NOMO-1 treated with dmso at 0.1 percent for 144 hours (cell line): ENCODE measurements at regions not wholly inside any gene's neighbourhood (a gene's known extent, or its start where the extent isn't known, plus 50 kb on each side); places are given as distances from the start of the nearest gene placed in this dataset.
"Not testable (repeated sequence)": the region's sequence is repeated elsewhere in the genome, so short reads cannot be mapped to it uniquely, and the experiment has no call there.

Experiments
- DNase-seq: peaks from one replicate; lab custom pipeline; 2025; ENCODE audit not compliant: unreplicated experiment; lab: John Stamatoyannopoulos, UW

DNA sequence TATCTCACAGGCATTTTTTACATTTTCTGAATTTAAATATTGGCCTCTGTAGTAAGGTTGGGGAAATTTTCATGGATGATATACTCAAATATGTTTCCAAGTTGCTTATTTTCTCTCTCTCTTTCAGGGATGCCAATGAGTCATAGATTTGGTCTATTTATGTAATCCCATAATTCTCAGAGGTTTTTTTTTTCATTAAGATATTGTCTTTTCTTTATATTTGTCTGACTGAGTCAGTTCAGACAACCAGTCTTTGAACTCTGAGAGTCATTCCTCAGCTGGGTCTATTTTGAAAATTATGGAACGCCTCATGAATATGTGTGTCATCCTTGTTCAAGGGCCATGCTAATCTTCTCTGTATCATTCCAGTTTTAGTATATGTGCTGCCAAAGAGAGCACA is 223.2 kb downstream of the PCSK1 start:
- DNase-seq, result no peak

DNA sequence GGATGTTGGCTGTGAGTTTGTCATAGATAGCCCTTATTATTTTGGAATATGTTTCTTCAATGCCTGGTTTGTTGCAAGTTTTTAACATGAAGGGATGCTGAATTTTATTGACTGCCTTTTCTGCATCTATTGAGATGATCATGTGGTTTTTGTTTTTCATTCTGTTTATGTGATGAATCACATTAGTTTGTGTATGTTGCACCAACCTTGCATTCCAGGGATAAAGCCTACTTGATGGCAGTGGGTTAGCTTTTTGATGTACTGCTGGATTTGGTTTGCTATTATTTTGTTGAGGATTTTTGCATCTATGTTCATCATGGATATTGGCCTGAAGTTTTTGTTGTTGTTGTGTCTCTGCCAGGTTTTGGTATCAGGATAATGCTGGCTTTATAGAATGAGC is 225.6 kb downstream of the PCSK1 start:
- DNase-seq, result no peak

DNA sequence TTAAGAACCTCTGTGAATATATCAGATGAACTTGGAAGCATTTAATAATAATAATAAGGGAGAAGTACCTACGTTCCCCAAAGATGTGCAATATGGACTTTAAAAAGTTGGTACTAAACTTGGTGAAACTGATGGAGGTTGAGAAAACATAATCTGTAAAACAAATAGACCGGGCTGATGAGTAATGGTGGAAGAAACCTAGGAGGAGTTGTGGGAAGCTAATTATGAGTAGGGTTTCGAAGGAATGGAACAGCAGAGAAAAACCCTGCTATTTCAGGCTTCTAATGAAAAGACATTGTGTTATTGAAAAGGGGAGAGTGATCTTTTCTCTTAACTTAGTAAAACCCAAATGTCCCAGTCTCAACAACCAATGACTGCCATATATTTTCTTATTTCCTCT is 229.3 kb downstream of the PCSK1 start:
- no peak for DNase-seq

DNA sequence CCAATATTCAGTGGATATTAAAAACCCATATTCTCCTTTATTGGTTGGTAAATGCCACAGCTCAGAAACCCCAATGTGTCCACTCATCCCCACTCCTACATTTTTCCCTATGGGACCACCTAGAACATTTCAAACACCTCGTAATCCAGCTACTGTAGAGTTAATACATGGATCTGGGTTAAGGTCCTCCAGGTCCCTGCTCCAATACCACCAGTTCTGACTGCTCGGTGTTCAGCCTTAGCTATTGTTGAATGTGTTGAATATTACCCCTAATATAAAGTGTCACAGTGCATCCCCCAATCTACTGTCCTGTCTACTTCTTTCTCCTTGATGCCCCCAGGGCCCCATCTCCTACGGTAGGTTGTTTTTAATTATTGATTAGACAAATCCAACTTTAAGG is 231.5 kb downstream of the PCSK1 start:
- DNase-seq, result no peak

DNA sequence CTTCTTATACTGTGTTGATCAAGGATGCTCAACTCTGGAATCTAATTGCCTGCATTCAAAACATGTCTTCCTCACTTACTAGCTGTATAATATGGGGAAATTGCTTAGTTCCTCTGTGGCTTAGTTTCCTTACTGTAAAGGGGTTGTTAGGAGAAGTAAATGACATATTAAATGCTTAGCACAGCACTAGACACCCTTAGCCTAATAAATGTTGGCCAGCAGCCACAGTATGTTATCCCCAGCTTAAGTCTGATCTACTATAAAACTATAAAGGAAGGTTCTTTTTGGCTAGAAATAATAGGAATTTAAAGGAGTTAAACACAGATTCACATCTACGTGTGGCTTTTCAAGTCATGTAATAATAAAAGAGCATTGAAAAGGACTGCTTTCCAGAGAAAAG is 232.4 kb downstream of the PCSK1 start:
- peak; percentile 14 for DNase-seq

DNA sequence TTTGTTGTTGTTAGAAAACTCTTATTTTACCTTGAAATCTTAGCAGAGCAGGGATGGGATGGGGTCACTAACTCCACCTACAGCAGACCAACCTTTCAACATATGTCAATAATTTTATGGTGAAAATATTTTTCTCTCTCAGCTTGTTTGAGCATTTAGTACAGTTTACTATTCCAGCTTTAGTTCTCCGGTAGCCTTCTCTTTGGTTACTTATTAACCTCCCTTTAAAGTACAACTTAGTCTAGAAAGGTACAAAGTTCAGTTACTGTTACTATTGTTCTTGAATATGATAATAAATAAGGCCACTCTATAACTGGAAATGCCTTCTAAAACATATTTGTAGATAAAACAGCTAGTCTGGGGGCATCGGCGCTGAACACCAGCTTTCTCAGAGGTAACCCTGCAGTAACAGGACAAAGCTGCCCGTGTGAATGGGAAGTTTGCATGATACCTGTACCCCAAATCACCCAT is 233.3 kb downstream of the PCSK1 start:
- DNase-seq, result no peak

DNA sequence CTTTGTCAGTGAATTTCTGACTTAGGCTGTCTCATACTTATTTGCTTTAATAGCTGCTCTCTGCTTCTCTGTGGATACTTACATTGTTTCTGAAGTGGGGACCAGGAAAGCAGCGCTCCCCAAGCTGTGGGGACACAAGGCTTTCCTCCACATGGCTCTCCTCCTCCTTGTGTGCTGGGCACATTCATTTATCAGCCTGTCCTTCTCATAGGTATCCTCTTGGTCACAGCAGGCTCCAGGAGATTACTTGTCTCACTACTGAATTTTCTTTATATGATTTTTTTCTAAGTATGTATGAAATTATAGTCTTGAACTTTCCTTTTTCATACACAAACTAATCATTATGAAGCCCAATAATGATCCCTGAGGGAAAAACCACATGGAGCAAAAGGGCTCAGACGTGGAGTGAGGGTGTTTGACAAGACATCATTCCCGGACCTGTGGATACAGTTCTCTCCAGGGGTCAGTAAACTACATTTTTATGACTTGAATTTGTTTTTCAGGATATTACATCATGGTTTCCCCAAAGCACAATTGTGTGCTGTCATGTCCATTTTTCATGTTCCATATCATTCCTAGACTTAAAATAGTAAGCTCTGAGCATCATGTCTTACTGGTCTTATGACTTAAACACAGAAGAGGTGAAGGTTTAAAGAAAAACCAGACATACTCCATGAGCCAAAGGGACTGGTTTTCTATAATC is 234.5 kb downstream of the PCSK1 start:
- DNase-seq, result no peak

DNA sequence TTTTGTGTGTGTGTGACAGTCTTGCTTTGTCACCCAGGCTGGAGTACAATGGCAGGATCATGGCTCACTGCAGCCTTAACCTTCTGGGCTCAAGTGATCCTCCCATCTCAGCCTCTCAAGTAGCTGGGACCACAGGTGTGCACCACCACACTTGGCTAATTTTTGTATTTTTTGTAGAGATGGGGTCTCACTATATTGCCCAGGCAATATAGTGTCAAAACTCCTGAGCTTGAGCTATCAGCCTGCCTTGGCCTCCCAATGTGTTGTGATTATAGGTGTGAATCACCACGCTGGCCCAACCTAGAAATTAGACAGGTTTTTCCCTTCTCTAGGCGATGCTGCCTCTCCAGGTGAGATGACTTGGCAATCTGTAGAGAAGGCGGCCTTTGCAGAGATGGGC is 235.3 kb downstream of the PCSK1 start:
- DNase-seq, result not testable (repeated sequence)

DNA sequence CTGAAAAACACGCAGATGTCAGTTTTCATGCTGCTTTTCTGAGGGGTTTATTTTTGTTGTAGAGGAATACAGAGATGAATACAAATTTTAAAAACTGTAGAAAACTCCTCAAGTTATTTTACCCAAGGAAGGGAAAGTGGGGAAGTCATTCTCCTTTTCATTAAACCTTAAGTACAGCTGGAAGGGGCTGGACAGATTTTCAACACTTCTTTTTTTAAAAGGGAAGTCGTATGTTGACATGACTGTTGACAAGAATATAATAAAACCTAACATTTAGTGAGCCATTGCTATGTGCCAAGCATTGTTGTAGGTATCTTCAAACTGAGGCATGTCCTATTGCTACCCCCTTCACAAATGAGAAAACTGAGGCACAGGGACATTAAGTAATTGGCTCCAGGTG is 235.7 kb upstream of the ELL2 start:
- no peak for DNase-seq

DNA sequence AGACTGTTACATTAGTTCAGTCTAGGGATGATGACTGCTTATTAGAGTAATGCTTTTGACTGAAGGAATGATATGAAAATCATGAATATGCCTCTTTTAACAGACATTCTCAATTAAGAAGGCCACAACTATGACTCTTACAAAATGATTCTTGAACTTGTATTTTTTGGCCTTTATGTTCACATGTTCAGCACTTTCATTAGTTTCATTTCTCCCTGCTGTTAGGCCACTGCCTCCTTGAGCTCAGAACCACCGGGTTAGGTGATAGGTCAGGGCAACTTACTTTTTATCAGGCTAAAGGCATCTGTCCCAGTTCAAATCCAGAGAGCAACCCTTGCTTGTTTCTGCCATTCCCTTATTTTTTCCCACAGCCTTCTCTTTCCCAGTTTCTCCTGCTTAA is 235.2 kb upstream of the ELL2 start:
- DNase-seq, result no peak

DNA sequence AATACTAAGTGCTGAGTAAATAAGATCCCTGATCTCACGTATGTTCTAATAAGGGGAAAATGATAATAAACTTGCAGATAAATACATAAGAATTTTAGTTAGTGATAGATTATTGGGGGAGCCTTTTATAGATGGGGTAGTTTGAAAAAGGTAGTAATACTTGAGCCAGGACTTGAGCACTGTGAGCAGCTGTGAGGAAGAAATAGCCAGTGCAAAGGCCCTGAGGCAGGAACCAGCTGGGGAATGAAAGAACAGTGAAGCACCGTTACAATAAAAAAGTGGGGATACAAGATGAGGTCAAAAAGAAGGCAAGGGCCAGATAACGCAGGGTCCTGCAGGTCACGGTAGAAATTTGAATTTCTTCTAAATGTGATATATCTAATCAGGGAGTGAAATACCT is 234.8 kb upstream of the ELL2 start:
- DNase-seq, result no peak

DNA sequence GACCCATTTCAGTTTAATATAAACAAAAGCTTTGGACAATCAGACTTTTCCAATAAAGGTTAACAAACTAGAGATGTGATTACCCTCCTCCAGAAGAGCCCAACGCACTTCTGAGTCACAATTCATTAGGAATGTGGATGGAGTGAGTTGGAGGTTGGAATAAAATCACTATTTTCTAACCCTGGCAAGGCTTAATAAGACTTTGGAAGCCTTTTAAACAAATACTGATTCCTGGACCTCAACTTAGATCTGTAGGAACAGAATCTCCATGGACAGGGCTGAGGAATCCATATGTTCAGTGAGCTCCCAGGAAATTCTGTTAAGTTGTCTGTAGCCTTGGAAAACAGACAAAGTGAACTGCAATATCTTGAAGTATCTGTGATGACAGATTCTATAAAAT is 233.5 kb upstream of the ELL2 start:
- DNase-seq, result no peak

DNA sequence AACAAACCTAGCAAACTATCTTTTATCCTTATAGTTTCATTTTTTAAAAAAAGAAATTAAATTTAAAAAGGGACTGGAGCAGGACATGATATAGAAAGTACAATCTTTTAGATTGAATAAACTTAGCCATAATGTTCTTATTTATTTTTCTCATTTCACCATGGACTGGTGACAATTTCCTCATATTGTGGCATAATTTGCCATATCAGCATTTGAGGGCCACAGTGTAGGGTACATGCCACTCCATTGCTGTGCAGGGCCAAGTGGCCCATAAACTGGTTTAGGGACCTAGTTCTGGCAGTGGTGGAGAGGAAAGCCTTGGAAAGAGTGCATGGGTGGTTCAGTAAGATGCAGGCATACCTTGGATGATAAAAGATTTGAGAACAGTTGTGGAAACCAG is 232.9 kb upstream of the ELL2 start:
- no peak for DNase-seq

DNA sequence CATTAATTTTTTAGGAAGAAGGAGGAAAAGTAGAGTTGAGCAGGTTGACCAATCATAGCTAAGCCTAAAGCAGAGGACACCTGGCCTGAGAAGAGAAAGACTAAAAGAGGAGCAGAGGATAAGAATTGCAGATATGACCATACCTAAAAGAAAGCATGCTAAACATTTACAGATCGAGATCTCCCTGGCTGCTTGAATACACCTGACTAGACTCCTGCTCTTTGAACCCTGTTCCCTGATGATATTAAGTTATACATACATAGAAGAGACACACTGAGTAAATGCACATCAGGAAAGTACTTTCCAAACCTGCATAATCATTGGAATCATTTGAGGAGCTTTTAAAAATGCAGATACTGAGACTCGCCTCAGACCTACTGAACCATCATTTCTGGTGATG is 232.3 kb upstream of the ELL2 start:
- DNase-seq, result no peak

DNA sequence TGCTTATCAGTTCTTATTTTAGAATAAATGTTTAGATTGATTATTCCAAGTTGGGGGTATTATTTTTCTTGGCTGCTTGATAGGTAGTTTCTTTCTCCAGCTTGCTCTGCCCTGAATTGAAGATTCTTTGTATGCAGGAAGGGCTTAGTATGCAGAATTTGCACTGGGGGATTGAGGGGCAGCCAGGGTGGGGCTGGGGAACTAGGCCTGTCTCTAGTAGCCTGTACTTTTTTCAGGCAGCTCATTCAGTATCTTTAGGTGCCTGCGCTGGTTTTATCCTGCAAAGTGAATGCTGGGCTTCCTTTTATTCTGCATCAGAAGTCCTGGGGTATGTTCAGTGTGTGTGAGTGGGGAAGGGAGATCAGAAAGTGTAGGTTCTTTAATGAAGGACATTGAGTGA is 228.3 kb upstream of the ELL2 start:
- no peak for DNase-seq

DNA sequence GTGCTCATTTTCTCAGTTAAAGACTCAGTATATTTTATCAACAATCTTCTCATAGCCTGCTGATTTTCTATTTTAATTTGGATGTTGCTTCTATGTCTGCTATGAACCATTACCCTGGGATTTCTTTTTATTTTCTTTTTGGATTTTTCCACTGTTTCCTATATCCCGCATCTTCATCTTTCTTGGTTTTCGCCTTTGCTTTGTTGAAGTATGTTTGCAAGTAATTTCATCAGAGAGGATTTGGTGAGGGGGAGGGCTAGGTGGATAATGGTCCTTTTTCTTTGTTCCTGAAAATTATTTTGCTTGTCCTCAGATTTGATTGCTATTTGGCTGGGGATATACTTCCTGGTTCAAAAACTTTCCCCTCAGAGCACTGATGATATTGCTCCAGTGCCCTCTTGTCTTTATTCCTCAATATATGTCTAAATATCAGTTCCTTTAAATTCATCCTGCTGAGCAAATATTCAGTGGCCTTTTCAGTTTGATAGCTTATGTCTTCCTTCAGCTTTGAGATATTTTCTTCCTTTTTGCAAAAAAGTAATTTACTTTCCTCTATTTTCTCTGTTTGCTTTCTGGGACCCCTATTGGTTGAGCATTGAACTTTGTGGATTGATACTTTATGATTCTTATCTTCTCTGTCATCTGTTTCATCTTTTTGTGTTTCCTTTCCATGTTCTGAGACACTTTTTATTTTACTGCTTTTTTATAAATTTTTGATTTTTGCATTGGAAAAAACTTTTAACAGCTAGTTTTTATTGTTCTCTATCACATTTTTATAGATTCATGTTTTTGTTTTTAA is 227.6 kb upstream of the ELL2 start:
- no peak for DNase-seq

DNA sequence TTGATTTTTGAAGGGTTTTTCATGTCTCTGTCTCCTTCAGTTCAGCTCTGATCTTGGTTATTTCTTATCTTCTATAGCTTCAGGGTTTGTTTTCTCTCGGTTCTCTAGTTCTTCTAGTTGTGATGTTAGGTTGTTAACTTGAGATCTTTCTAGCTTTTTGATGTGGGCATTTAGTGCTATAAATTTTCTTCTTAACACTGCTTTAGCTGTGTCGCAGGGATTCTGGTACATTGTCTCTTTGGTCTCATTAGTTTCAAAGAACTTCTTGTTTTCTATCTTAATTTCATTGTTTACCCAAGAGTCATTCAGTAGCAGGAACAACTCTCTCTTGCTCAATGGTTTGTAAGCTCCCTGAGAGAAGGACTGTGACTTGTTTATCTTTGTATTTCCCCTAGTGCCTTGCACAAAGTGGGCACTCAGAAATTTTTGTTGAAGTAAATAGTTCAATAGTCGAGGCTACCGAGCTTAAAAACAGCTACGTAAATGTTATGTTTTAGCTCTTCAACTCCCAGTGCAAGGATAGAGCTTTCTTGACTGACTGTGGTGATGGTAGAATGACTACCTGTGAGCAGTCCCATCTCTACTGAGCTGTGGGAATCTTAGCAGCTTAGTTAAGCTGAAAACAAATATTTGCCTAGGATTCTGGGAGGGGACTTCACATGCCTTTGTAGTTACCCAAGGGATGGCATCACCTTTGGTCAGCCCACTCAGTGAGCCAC is 225.8 kb upstream of the ELL2 start:
- DNase-seq, result no peak

DNA sequence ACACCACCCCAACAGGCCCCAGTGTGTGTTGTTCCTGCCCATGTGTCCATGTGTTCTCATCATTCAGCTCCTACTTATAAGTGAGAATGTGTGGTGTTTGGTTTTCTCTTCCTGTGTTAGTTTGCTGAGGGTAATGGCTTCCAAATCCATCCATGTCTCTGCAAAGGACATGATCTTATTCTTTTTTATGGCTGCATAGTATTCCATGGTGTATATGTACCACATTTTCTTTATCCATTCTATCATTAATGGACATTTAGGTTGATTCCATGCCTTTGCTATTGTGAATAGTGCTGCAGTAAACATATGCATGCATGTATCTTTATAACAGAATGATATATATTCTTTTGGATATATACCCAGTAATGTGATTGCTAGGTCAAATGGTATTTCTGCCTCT is 222.9 kb upstream of the ELL2 start:
- not testable (repeated sequence) for DNase-seq

DNA sequence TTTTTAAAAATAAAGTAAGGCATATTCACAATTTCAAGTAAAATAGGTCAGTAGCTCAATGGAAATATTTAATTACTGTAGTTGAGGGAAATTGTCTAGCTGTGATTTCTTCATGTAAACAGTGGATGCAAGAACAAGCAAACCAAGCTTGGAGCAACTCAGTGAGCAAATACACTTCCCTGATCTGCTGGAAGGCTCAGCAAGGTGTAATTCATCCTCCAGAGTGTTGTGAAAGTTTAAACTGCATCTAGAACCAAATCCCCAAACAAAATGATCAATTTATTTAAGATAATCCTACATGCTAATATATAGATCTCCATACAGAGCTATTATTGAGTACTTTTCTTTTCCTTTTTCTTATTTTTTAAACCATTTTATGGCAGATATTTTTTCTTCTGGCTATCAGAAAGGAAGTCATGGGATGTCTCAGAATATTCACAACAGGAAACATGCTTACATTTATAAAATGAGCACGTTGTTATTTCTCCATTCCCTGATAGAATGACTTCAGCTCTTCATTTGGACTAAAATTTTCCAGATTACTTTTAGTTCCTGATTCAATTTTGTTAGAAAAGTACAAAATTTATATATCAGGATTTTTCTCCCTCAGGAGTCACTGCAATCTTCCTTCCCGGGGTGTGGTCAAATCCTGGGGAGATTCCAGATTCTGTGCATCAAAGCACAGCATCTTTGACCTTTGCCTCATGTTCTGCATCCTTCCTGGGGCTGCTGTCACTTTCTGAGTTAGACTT is 219.2 kb upstream of the ELL2 start:
- DNase-seq, result no peak

DNA sequence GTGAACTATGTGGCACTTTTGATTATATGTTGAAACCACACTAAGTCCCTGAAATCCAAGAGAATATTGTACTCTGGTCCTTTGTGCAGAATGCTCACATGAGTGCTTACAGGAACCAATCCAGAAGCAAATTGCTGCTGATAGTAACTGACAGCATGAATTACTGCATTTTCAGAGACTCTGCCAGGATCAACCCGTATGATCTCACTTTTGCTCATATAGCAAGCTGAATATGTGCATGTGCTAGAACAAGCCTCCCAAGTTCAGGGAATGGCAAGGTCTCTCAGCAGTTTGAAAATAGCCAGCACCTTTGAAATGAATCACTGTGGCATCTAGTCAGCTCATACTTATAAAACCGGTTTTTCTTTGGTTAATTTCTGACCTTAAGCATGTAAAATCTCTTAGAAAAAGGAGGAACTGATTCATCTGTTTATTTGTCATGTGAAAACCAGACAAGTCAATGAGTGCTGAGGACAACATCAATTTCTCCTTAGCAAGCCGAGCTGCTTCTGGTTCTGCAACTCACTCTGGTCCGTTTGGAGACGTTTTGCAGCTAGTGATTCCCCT is 215.7 kb upstream of the ELL2 start:
- no peak for DNase-seq

DNA sequence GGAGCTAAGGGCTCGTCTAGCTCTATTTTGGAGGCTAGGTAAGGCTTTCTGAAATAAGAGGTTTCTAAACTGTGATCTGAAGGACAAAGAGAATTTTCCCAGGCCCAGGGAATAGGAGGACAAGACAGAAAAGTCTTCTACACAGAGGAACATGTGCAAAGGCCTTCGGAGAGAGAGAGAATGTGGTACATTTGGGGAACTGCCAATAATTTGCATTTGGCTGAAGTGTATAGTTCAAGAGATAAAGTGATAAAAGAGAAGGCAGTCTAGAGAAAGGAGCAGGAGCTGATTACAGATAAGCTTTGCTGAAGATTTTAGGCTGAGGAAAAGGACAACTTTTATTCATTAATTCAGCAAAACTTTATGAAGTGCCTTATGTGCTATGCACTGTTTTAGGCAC is 214.4 kb upstream of the ELL2 start:
- DNase-seq, result no peak
